RWPE1 (cell line): ENCODE measurements at regions not wholly inside any gene's neighbourhood (a gene's known extent, or its start where the extent isn't known, plus 50 kb on each side); places are given as distances from the start of the nearest gene placed in this dataset.

Experiments used
- CTCF ChIA-PET: fragments of 350-600 bp; sonication (Branson Sonifier 250); formaldehyde crosslinking; extraction: SDS; loops from one replicate; lab custom pipeline; 2021; lab: Yijun Ruan, JAX
- POLR2A ChIA-PET: fragments of 400-600 bp; formaldehyde crosslinking; extraction: SDS; loops from one replicate; lab custom pipeline; 2020; ENCODE audit warnings: antibody characterized with exemption; ENCODE audit not compliant: low non-redundant PET; lab: Yijun Ruan, JAX
- DNase-seq: peaks from one replicate; pipeline ENCODE4 v3.0.0; 2012; ENCODE audit warnings: low spot score
- H3K27ac ChIP-seq: fragments of 450-650 bp; 2 replicates; pipeline ENCODE4 v1.5.1; 2017
- CTCF ChIP-seq: fragments of 450-650 bp; conservative IDR thresholded peaks from 2 replicates; pipeline ENCODE4 v1.5.1; 2017; ENCODE audit warnings: low read depth, mild to moderate bottlenecking

GRCh38 chr22:48263791-48264351 is 1501.4 kb downstream of the TBC1D22A start:
- POLR2A ChIA-PET = no interaction called here
- no peak overlapping the region for H3K27ac ChIP-seq
- DNase-seq = no peak
- CTCF ChIA-PET = no interaction called here
- TF ChIP-seq CTCF = no peak

GRCh38 chr22:48263431-48263765 is 1500.9 kb downstream of the TBC1D22A start:
- H3K27ac ChIP-seq = no peak overlapping the region
- DNase-seq = no peak
- no peak for TF ChIP-seq CTCF
- ChIA-PET CTCF (no interaction called here), POLR2A (no interaction called here)

GRCh38 chr22:48262596-48263430 is 1500.4 kb downstream of the TBC1D22A start:
- H3K27ac ChIP-seq = no peak overlapping the region
- ChIA-PET CTCF (no interaction called here), POLR2A (no interaction called here)
- DNase-seq = no peak
- TF ChIP-seq CTCF = no peak

GRCh38 chr22:48261706-48262105 is 1499.3 kb downstream of the TBC1D22A start:
- ChIA-PET CTCF (no interaction called here), POLR2A (no interaction called here)
- no peak for DNase-seq

GRCh38 chr22:48261048-48261621 is 1498.7 kb downstream of the TBC1D22A start:
- ChIA-PET CTCF (no interaction called here), POLR2A (no interaction called here)
- no peak for TF ChIP-seq CTCF
- no peak overlapping the region for H3K27ac ChIP-seq
- DNase-seq = no peak

More at GRCh38 chr22:48261706-48262105, 1499.3 kb downstream of the TBC1D22A start:
- no peak overlapping the region for H3K27ac ChIP-seq
- TF ChIP-seq CTCF = no peak

GRCh38 chr22:48259991-48260670 is 1497.7 kb downstream of the TBC1D22A start:
- ChIA-PET CTCF (no interaction called here), POLR2A (no interaction called here)
- H3K27ac ChIP-seq = no peak overlapping the region
- no peak for TF ChIP-seq CTCF
- DNase-seq = no peak
